HepG2 (cell line): ENCODE measurements at regions not wholly inside any gene's neighbourhood (a gene's known extent, or its start where the extent isn't known, plus 50 kb on each side); places are given as distances from the start of the nearest gene placed in this dataset.

Source experiments
- AKAP8 ChIP-seq: sonication (generic); formaldehyde crosslinking; IDR thresholded peaks from 2 replicates; pipeline ENCODE4 v1.5.1; 2020; ENCODE audit warnings: mild to moderate bottlenecking, missing genetic modification reagents
- ATF1 ChIP-seq: IDR thresholded peaks from 2 replicates; pipeline ENCODE4 v1.6.1; 2016; ENCODE audit warnings: mild to moderate bottlenecking, control low read depth
- KAT7 ChIP-seq: IDR thresholded peaks from 2 replicates; pipeline ENCODE4 v1.6.1; 2018; ENCODE audit warnings: borderline replicate concordance, missing compliant biosample characterization
- NFE2L1 ChIP-seq: sonication (generic); formaldehyde crosslinking; IDR thresholded peaks from 2 replicates; pipeline ENCODE4 v1.4.0; 2020; ENCODE audit warnings: missing genetic modification reagents, mild to moderate bottlenecking, borderline replicate concordance
- SATB2 ChIP-seq: sonication (generic); formaldehyde crosslinking; IDR thresholded peaks from 2 replicates; pipeline ENCODE4 v1.5.0; 2020; ENCODE audit warnings: missing genetic modification reagents
- YEATS2 ChIP-seq: sonication (generic); formaldehyde crosslinking; IDR thresholded peaks from 2 replicates; pipeline ENCODE4 v1.4.0; 2020; ENCODE audit warnings: missing genetic modification reagents, borderline replicate concordance
- ZFP62 ChIP-seq: sonication (generic); formaldehyde crosslinking; IDR thresholded peaks from 2 replicates; pipeline ENCODE4 v1.4.0; 2020; ENCODE audit warnings: missing genetic modification reagents
- ZSCAN20 ChIP-seq: sonication (generic); formaldehyde crosslinking; IDR thresholded peaks from 2 replicates; pipeline ENCODE4 v1.4.0; 2020; ENCODE audit warnings: missing genetic modification reagents, mild to moderate bottlenecking, borderline replicate concordance
- TF ChIP-seq, protein P1 (sequence below): sonication (generic); formaldehyde crosslinking; IDR thresholded peaks from 2 replicates; pipeline ENCODE4 v1.4.0; 2020; ENCODE audit warnings: missing genetic modification reagents
- TF ChIP-seq, protein P2 (sequence below): sonication (generic); formaldehyde crosslinking; IDR thresholded peaks from 2 replicates; pipeline ENCODE4 v1.9.0; 2021; ENCODE audit warnings: missing genetic modification reagents, borderline replicate concordance
- TF ChIP-seq, protein P3 (sequence below): sonication (generic); formaldehyde crosslinking; IDR thresholded peaks from 2 replicates; pipeline ENCODE4 v1.5.0; 2020; ENCODE audit warnings: missing genetic modification reagents
- TF ChIP-seq, protein P4 (sequence below): sonication (generic); formaldehyde crosslinking; IDR thresholded peaks from 2 replicates; pipeline ENCODE4 v1.5.1; 2020; ENCODE audit warnings: mild to moderate bottlenecking, missing genetic modification reagents
- TF ChIP-seq, protein P5 (sequence below): sonication (generic); formaldehyde crosslinking; IDR thresholded peaks from 2 replicates; pipeline ENCODE4 v1.4.0; 2020; ENCODE audit warnings: missing genetic modification reagents
- TF ChIP-seq, protein P6 (sequence below): sonication (generic); formaldehyde crosslinking; IDR thresholded peaks from 2 replicates; pipeline ENCODE4 v1.4.0; 2020; ENCODE audit warnings: missing genetic modification reagents
- TF ChIP-seq, protein P7 (sequence below): IDR thresholded peaks from 2 replicates; pipeline ENCODE4 v1.4.0; 2020; ENCODE audit warnings: mild to moderate bottlenecking, missing genetic modification reagents

DNA sequence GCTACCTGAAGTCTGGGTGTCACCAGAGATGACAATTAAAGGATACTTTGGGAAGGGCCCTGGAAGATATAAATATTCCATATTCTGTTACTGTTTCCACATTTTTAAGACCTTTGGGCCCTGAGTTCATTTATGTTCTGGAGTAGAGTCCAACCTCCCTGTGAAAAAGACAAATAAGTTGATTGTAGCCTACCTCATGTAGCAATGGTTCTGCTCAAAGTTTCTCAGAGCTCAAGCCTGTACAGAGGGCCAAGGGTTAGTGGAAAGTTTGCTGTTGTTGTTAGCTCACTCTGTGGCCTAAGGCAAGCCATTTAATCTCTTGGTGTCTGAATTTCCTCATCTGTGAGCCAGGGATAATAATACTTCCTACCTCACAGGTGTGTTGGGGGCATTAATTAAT lies 284.7 kb upstream of the DDHD1 start (continued):
- TF ChIP-seq, protein P1, sequence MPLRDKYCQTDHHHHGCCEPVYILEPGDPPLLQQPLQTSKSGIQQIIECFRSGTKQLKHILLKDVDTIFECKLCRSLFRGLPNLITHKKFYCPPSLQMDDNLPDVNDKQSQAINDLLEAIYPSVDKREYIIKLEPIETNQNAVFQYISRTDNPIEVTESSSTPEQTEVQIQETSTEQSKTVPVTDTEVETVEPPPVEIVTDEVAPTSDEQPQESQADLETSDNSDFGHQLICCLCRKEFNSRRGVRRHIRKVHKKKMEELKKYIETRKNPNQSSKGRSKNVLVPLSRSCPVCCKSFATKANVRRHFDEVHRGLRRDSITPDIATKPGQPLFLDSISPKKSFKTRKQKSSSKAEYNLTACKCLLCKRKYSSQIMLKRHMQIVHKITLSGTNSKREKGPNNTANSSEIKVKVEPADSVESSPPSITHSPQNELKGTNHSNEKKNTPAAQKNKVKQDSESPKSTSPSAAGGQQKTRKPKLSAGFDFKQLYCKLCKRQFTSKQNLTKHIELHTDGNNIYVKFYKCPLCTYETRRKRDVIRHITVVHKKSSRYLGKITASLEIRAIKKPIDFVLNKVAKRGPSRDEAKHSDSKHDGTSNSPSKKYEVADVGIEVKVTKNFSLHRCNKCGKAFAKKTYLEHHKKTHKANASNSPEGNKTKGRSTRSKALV (CRISPR knock-in tag): no peak
- TF ChIP-seq, protein P2, sequence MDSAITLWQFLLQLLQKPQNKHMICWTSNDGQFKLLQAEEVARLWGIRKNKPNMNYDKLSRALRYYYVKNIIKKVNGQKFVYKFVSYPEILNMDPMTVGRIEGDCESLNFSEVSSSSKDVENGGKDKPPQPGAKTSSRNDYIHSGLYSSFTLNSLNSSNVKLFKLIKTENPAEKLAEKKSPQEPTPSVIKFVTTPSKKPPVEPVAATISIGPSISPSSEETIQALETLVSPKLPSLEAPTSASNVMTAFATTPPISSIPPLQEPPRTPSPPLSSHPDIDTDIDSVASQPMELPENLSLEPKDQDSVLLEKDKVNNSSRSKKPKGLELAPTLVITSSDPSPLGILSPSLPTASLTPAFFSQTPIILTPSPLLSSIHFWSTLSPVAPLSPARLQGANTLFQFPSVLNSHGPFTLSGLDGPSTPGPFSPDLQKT: no peak
- TF ChIP-seq, protein P3, sequence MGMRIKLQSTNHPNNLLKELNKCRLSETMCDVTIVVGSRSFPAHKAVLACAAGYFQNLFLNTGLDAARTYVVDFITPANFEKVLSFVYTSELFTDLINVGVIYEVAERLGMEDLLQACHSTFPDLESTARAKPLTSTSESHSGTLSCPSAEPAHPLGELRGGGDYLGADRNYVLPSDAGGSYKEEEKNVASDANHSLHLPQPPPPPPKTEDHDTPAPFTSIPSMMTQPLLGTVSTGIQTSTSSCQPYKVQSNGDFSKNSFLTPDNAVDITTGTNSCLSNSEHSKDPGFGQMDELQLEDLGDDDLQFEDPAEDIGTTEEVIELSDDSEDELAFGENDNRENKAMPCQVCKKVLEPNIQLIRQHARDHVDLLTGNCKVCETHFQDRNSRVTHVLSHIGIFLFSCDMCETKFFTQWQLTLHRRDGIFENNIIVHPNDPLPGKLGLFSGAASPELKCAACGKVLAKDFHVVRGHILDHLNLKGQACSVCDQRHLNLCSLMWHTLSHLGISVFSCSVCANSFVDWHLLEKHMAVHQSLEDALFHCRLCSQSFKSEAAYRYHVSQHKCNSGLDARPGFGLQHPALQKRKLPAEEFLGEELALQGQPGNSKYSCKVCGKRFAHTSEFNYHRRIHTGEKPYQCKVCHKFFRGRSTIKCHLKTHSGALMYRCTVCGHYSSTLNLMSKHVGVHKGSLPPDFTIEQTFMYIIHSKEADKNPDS (CRISPR knock-in tag): no peak
- TF ChIP-seq ZFP62 (CRISPR knock-in tag) (no peak), NFE2L1 (CRISPR knock-in tag) (no peak), KAT7 (CRISPR knock-in tag) (no peak), ATF1 (CRISPR knock-in tag) (peak; percentile 45; the same call in 1 of the 2 replicates), ZSCAN20 (CRISPR knock-in tag) (no peak), YEATS2 (CRISPR knock-in tag) (no peak), SATB2 (CRISPR knock-in tag) (no peak), AKAP8 (no peak)
- TF ChIP-seq, protein P4, sequence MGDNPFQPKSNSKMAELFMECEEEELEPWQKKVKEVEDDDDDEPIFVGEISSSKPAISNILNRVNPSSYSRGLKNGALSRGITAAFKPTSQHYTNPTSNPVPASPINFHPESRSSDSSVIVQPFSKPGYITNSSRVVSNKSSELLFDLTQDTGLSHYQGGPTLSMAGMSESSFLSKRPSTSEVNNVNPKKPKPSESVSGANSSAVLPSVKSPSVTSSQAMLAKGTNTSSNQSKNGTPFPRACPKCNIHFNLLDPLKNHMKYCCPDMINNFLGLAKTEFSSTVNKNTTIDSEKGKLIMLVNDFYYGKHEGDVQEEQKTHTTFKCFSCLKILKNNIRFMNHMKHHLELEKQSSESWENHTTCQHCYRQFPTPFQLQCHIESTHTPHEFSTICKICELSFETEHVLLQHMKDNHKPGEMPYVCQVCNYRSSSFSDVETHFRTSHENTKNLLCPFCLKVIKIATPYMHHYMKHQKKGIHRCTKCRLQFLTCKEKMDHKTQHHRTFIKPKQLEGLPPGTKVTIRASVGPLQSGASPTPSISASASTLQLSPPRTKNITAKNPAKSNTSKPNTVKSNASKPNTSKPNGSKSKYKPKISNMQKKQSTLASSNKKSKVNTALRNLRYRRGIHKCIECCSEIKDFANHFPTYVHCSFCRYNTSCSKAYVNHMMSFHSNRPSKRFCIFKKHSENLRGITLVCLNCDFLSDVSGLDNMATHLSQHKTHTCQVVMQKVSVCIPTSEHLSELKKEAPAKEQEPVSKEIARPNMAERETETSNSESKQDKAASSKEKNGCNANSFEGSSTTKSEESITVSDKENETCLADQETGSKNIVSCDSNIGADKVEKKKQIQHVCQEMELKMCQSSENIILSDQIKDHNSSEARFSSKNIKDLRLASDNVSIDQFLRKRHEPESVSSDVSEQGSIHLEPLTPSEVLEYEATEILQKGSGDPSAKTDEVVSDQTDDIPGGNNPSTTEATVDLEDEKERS (CRISPR knock-in tag): peak; percentile 23; the same call in 1 of the 2 replicates
- TF ChIP-seq, protein P5, sequence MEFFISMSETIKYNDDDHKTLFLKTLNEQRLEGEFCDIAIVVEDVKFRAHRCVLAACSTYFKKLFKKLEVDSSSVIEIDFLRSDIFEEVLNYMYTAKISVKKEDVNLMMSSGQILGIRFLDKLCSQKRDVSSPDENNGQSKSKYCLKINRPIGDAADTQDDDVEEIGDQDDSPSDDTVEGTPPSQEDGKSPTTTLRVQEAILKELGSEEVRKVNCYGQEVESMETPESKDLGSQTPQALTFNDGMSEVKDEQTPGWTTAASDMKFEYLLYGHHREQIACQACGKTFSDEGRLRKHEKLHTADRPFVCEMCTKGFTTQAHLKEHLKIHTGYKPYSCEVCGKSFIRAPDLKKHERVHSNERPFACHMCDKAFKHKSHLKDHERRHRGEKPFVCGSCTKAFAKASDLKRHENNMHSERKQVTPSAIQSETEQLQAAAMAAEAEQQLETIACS (CRISPR knock-in tag): no peak
- TF ChIP-seq, protein P6, sequence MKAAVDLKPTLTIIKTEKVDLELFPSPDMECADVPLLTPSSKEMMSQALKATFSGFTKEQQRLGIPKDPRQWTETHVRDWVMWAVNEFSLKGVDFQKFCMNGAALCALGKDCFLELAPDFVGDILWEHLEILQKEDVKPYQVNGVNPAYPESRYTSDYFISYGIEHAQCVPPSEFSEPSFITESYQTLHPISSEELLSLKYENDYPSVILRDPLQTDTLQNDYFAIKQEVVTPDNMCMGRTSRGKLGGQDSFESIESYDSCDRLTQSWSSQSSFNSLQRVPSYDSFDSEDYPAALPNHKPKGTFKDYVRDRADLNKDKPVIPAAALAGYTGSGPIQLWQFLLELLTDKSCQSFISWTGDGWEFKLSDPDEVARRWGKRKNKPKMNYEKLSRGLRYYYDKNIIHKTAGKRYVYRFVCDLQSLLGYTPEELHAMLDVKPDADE: no peak
- TF ChIP-seq, protein P7, sequence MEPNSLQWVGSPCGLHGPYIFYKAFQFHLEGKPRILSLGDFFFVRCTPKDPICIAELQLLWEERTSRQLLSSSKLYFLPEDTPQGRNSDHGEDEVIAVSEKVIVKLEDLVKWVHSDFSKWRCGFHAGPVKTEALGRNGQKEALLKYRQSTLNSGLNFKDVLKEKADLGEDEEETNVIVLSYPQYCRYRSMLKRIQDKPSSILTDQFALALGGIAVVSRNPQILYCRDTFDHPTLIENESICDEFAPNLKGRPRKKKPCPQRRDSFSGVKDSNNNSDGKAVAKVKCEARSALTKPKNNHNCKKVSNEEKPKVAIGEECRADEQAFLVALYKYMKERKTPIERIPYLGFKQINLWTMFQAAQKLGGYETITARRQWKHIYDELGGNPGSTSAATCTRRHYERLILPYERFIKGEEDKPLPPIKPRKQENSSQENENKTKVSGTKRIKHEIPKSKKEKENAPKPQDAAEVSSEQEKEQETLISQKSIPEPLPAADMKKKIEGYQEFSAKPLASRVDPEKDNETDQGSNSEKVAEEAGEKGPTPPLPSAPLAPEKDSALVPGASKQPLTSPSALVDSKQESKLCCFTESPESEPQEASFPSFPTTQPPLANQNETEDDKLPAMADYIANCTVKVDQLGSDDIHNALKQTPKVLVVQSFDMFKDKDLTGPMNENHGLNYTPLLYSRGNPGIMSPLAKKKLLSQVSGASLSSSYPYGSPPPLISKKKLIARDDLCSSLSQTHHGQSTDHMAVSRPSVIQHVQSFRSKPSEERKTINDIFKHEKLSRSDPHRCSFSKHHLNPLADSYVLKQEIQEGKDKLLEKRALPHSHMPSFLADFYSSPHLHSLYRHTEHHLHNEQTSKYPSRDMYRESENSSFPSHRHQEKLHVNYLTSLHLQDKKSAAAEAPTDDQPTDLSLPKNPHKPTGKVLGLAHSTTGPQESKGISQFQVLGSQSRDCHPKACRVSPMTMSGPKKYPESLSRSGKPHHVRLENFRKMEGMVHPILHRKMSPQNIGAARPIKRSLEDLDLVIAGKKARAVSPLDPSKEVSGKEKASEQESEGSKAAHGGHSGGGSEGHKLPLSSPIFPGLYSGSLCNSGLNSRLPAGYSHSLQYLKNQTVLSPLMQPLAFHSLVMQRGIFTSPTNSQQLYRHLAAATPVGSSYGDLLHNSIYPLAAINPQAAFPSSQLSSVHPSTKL: peak; percentile 66
